ENCODE measurements at regions not wholly inside any gene's neighbourhood (a gene's known extent, or its start where the extent isn't known, plus 50 kb on each side); places are given as distances from the start of the nearest gene placed in this dataset.
"Not testable (repeated sequence)": the region's sequence is repeated elsewhere in the genome, so short reads cannot be mapped to it uniquely, and the experiment has no call there.

DNA sequence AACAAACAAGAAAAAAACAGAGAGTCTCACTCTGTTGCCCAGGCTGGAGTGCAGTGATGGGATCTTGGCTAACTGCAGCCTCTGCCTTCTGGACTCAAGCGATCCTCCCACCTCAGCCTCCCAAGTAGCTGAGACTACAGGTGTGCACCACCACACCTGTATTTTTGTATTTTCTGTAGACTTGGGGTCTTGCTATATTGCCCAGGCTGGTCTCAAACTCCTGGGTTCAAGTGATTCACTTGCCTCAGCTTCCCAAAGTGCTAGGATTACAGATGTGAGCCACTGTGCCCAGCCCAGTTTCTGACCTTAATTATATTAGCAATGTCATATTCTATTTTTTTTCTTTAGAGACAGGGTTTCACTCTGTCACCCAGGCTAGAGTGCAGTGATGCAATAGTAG lies 52.3 kb upstream of the USP7 start:
- not testable (repeated sequence) for TF ChIP-seq CTCF (conservative IDR thresholded peaks at IDR 0.05); ZFX (IDR thresholded peaks at IDR 0.05)

All from C4-2B (cell line).